ENCODE measurements at regions not wholly inside any gene's neighbourhood (a gene's known extent, or its start where the extent isn't known, plus 50 kb on each side); places are given as distances from the start of the nearest gene placed in this dataset.
"Not testable (repeated sequence)": the region's sequence is repeated elsewhere in the genome, so short reads cannot be mapped to it uniquely, and the experiment has no call there.

GRCh38 chr9:71508141-71508540, 260.2 kb downstream of the CEMIP2 start:
- DNase-seq (ENCODE audit: low read depth) = not testable (repeated sequence)

- DNase-seq (ENCODE audit: low read depth) = peak; percentile 54
These were observed 261.5 kb downstream of the CEMIP2 start for GRCh38 chr9:71506821-71507220.

DNA sequence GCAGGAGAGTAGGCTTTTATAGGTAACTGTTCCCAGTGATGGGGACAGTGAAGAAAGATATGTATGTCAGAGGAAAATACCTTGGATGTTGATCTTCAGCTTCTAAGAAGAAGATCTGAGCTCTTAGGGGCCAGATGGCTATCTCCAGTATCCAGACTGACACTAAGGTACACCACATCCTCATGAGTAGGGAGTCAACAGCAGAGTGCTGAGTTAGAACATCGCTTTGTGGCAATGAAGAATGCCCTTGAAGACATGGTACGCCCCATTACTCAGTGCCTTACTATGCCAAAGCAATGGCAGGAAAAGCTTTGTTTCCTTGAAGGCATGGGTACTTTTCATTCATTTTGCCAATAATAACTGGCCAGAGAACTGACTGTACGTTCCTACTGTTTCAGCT, 263.7 kb downstream of the CEMIP2 start:
- DNase-seq (ENCODE audit: low read depth) = no peak

- DNase-seq (ENCODE audit: low read depth) = no peak
These were observed 269.6 kb downstream of the CEMIP2 start for GRCh38 chr9:71498691-71499090.

DNA sequence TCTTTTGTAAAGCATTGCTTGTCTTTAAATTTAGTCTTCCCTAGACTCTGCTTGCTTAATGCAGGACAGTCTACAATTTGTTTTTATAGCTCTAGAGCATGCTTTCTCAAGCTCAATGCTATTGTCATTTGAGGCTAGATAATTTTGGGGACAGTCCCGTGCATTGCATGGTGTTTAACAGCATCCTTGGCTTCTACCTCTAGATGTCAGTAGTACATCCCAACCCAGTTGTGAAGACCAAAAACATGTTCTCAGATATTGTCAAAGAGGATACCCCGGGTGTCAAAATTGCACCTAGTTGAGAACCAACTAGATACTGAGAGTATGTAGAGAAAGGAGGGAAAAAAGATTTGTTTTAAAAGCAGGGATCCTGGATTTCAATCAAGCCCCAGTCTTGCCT, 277.5 kb downstream of the CEMIP2 start:
- DNase-seq (ENCODE audit: low read depth) = peak; percentile 0

GRCh38 chr9:71487061-71487460, 281.3 kb downstream of the CEMIP2 start:
- peak; percentile 22 for DNase-seq (ENCODE audit: low read depth)

DNA sequence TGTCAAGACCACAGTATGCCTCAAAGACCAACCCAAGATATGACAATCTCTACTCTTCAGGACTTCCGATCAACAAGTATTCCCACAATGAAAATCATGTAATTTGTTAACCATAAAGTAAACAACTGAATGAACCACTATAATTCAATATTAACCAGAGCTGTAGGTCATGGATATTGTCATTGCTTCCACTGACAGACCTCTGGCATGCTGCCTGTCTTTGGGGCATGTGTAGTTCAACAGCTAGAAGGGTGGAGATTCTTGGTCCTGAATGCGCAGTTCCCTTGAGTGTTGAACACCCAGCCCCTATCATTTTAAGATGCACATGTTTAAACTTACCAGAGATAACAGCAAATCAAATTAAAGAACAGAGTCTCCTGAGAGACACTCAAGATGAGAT, 283.0 kb downstream of the CEMIP2 start:
- DNase-seq (ENCODE audit: low read depth) = no peak

DNA sequence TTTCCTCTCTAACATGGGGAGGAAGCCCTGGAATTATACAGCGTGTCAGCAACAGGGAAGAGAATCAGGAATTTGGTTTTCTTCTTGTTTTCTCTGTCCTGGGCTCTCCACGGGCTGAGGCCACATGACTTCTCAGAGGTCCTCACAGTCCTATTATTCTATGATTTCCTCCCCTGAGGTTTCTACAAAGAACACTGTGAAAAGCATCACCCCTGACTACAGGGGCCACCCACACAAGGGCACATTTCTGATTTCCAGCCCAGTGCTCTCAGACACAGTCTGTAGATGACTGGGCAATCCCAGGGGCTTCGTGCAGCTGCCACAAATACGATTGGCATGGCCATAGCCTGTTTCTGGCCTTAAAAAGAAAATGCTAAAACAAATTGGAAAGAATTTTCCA, 284.9 kb downstream of the CEMIP2 start:
- DNase-seq (ENCODE audit: low read depth) = no peak

DNA sequence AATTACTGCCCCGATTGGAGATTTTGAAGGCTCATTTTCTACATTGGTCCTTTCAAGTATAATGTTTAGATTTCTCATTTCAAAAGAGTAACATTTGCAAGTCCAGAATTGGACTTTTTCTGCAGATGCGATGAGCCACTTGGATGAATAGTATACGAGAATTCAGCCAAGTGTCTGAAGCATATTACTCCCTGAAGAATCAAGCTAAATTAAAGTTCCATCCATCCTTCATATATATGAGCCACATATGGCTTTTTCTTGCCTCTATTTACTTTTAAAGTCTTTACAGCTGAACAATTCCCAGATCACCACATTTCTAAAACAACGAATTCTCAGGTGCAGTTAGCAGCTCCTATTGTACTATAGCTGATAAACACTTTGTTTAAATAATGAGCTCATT, 288.7 kb downstream of the CEMIP2 start:
- no peak for DNase-seq (ENCODE audit: low read depth)

- no peak for DNase-seq (ENCODE audit: low read depth)
These were observed 295.9 kb downstream of the CEMIP2 start for GRCh38 chr9:71472400-71472799.

DNA sequence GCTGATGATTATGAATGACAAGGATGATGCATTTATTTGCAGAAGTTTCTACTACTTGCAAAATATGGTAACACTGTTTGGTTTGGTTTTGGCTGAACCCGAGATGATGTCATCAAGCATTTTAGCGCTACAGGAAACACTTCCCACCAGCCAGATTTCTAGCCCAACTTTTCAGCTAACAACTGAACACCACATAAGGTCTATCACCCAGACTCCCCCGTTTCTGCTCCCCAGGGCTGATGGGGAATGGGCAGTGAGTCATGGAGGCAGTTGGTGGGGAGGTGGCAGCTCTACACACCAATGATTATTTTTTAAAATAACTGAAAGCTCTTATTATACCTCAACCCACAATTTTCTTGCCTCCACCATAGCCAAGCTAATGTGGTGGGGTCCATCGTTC, 302.9 kb downstream of the CEMIP2 start:
- DNase-seq (ENCODE audit: low read depth) = no peak

GRCh38 chr9:71459082-71459481, 309.2 kb downstream of the CEMIP2 start:
- no peak for DNase-seq (ENCODE audit: low read depth)

DNA sequence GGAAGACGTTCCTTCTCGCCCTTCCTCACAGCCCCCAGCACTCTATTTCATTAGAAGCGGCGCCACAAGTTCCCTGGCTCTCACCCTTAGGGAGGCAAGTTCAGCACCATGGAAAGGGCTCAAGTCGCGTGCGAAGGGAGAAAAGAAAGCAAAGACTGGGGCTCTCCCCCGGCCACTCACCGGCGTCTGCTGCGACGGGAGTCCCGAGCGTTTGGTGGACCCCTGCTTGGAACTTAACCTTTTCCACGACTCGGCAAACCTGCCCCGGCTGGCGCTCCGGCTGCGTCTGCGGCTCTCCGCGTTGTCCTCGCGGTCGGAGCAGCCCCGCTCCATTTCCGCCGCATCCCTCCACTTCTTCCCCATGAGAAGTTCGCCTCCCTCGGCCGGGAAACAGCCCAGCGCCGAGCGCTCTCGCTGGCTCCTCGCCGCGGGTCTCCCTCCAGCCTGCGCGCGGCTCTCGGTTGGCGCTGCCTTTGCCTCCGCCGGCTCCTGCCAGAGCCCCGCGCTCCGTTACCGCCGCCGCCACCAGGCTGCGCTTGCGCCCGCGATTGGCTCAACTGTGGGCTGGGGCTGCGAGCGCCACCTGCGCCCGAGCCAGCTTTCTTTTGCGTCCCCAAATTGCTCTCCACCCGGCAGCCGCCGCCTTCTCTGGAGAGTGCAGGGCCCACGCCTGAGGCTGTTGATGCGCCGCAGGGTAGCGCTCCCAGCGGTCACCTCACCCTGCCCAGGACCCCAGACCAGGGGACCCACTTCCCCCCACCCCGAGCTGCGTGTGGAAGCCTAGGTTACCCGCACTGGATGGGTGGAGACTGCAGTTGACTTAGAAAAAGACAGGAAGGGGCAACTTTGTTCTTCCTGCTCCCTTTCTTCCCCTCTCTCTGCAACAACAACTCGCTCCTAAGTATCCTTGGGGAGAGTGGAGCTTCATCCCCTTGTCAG, 321.6 kb downstream of the CEMIP2 start:
- peak; percentile 71 for DNase-seq (ENCODE audit: low read depth)

- no peak for DNase-seq (ENCODE audit: low read depth)
These were observed 322.2 kb downstream of the CEMIP2 start for GRCh38 chr9:71446106-71446472.

- DNase-seq (ENCODE audit: low read depth) = no peak
These were observed 321.5 kb upstream of the TRPM3 start for GRCh38 chr9:71442937-71443336.

GRCh38 chr9:71441266-71441665, 319.8 kb upstream of the TRPM3 start:
- DNase-seq (ENCODE audit: low read depth) = no peak

GRCh38 chr9:71431931-71432330, 310.5 kb upstream of the TRPM3 start:
- no peak for DNase-seq (ENCODE audit: low read depth)

GRCh38 chr9:71407341-71407740, 285.9 kb upstream of the TRPM3 start:
- not testable (repeated sequence) for DNase-seq (ENCODE audit: low read depth)

GRCh38 chr9:71403106-71403505, 281.7 kb upstream of the TRPM3 start:
- DNase-seq (ENCODE audit: low read depth) = no peak

DNA sequence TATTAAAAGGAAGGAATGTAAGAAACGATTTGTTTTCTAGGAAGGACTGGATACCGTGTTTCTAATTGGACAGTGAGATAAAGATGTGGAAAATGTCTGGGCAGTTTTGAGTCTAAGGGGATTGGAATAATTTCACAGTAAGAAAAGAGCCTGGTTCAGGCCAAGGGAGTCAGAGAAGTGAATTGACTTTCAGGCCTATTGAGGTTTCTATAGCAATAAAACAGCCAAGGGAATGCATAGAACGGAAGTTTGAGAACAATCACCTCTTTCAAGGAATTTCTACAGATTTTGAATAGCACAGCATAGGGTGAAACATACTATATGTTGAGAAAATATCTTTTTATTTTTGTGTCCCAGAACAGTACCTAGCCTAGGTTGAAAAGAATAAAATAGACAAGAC, 271.6 kb upstream of the TRPM3 start:
- no peak for DNase-seq (ENCODE audit: low read depth)

- no peak for DNase-seq (ENCODE audit: low read depth)
These were observed 262.9 kb upstream of the TRPM3 start for GRCh38 chr9:71384343-71384742.

DNA sequence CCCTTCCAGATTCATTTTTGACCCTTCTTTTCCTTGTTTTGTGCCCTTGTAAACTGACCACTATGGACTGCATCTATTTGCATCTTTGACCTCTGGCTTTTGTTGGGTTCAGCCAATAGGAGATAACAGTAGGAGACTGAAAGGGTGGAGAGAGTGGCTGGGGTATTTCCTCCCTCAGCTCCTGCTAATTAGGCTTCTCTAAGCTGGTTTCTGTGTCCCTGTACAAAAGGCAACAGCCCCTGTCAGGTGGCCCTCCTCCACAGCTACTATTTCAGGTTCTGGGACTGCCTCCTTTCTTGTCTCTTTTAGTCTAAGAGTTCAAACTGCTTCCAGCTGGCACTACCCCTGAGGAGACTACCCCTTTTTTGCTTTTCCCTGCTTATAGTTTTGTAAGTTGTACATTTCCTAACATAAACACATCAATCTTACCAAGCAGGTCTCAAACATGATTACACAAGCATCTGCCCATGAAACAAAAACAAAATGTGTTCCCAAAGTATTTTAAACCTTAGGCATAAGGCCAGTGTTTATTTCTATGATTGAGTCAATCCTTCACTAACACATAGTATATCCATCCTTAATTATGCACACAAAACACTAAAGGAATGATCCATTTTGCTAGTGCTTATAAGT, 262.0 kb upstream of the TRPM3 start:
- no peak for DNase-seq (ENCODE audit: low read depth)

GRCh38 chr9:71368157-71368556, 246.7 kb upstream of the TRPM3 start:
- DNase-seq (ENCODE audit: low read depth) = no peak

Measured in EH (cell line).